ENCODE measurements at regions not wholly inside any gene's neighbourhood (a gene's known extent, or its start where the extent isn't known, plus 50 kb on each side); places are given as distances from the start of the nearest gene placed in this dataset.

GRCh38 chr1:209391792-209392191 is 191.7 kb upstream of the CAMK1G start:
- DNase-seq, result no peak

GRCh38 chr1:209395169-209395568 is 188.3 kb upstream of the CAMK1G start:
- no peak for DNase-seq

- no peak for DNase-seq
These were observed 186.1 kb upstream of the CAMK1G start for GRCh38 chr1:209397371-209397770.

DNA sequence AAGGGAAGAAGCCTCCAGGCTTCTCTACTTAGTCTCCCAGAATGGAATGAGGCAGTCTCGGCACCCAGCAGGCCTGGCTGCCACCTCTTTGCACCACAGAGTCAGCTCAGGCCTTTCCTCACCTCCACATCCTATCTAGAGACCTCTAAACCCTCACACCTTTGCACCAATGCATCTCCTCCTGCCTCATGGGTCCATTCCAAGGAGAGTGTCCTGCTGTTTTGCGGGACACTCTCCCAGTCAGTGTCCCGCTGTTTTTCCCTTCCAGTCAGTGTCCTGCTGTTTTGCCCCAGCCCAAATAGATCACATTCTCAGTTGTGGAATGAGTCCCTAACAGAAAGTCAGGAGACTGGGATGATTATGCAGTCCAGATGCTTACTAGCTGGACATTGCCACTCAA is 185.6 kb upstream of the CAMK1G start:
- DNase-seq, result no peak

DNA sequence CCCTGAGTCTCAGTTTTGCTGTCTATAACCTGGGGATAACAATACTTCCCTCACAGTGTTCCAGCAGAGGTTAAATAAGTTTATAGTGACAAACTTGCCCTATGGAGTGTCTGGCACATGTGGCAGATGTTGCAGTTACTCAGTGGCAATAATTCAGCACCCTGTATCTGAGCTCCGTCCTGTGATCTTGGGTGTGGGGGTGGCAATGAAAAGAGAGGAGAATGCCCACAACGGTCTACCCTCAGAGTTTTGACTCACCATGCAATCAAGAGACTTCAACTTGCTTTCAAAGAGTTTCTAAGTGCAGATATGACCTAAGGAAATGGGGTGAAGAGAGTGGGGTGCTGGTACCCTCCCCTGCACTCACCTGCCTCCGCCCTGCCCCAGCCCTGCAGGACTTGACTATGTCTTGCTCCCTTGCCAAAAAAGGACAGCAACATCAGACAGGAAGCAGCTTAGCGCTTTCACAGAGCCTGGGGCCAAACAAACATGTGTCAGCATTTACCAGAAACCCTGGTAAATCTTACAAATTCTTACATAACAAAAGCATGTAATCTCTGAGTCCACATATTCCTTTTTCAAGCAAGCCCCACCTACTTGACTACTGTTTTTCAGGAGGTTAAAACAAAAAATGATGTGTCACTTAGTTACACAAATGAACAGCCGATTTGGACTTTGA is 185.1 kb upstream of the CAMK1G start:
- DNase-seq, result peak; percentile 51

- no peak for DNase-seq
These were observed 183.7 kb upstream of the CAMK1G start for GRCh38 chr1:209399800-209400199.

DNA sequence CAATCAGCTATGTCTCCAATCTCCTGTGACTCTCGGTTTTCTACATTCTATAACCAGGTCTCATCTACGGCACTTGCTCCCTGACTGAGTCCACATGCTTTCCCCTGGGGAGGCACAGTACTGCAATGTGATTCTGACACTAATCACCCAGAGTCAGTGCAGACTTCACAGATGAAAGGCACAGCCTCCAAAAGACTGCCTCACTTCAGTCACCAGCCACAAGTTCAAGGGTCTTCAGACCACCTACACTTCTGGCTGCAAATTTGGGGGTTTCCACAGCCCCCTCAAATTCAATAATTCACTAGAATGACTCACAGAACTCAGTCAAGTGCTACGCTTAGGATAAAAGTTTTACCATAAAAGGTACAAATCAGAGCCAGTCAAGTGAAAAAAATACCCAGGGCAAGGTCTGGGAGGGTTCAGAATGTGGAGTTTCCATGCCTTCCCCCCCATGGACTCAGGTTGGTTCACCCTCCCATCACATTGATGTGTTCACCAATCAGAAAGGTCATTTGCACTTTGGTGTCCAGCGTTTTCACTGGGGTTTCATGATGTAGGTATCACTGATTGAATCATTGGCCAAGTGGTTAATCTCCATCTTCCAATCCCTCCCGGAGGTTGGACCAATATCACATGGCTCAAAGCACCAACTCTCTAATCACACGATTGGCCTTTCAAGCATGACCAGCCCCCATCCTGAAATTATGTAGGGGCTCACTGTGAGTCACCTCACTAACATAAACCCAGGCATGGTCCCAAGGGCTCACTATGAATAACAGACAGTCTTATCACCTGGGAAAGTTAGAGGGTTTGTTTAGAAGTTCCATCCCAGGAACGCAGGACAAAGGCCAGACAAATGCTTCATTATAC is 182.9 kb upstream of the CAMK1G start:
- no peak for DNase-seq

DNA sequence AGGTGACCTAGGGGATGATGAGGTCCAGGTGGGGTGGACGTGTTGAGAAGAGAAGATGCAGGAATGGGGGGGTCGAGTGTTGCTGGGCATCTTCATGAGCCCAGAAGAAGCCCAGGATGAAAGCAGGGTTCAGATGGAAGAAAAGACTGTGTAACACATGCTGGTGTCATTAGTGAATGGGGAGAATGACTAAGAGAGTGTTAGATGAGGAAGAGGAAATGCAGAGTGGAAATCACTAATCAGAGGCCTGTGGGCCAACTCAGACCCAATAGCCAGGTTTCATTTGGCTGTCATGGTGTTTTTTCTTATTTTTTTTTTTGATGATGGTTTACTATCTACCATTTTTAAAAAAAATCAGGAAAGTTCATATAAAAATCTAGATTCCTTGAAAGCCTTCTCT is 180.8 kb upstream of the CAMK1G start:
- no peak for DNase-seq

- no peak for DNase-seq
These were observed 179.6 kb upstream of the CAMK1G start for GRCh38 chr1:209403921-209404320.

GRCh38 chr1:209404577-209404976 is 178.9 kb upstream of the CAMK1G start:
- DNase-seq, result no peak

GRCh38 chr1:209405183-209405814 is 178.2 kb upstream of the CAMK1G start:
- DNase-seq, result no peak

GRCh38 chr1:209406168-209406567 is 177.3 kb upstream of the CAMK1G start:
- DNase-seq, result no peak

- no peak for DNase-seq
These were observed 176.9 kb upstream of the CAMK1G start for GRCh38 chr1:209406595-209406994.

DNA sequence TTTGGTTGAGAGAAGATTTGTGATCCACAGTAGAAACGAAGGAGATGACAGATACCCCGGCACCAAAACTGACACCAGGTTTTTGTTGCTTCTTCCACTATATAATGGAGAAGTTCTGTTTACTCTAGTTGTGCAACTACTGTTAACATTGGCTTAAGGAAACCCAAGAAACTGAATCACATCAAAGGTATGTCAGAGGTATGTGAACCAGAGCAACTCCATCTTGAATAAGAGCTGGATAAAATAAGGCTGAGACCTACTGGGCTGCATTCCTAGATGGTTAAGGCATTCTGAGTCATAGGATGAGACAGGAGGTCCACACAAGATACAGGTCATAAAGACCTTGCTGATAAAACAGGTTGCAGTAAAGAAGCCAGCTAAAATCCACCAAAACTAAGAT is 173.7 kb upstream of the CAMK1G start:
- DNase-seq, result no peak

DNA sequence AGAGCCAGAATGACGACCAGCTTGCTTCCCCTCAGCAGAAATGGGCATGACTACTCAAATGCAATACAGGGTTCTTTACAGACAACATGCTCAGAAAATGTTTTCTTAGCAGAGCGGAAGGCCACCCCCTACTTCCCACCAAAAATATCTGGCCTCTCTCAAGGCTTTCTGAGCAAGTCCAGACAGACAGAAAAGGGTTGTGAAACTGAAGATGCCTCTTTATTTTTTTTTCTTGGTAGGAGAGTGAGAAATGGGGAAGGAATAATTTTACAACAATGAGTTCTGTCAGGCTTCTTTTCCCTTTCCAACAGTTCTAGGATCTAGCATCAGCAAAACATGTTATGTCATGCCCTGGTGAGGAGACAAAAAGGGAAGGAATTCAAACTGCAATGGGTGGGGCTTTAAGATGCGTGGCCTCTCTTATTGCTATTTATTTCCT is 172.0 kb upstream of the CAMK1G start:
- DNase-seq, result no peak

DNA sequence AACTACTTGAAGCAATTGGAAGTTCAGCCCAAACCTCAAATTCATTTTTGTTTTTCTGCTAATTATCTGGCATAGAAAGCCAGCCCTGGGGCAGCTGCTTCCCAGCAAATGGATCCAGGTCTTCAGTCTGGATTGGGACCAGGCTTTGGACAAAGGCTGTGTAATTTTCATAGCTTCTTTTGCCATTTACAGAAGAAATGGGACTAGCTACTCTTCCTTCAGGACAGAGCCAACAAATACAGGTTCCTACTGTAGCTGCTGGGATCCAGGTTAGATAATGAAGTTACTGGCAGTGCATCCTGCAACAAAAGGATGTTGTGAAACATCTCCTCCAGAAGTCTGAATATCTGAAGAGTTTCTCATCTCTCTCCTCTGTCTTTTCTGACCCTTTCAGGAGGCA is 171.5 kb upstream of the CAMK1G start:
- DNase-seq, result no peak

DNA sequence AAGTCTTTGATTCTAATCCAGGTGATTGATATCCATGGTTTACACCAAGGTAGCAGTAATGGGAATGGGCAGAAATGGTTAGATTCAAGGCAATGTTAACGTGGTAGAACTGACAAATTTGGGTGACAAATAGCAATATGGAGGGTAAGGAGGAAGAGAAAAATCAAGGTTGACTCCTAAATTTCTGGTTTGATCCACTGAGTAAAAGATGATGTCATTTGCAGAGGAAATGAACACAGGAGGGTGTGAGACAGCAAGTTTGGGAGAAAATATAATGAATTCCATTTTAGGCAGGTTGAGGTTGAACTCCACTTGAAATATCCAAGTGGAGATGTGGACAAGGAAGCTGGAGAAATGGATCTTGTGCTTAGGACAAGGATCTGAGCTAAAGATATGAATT is 170.9 kb upstream of the CAMK1G start:
- DNase-seq, result no peak

- DNase-seq, result no peak
These were observed 170.5 kb upstream of the CAMK1G start for GRCh38 chr1:209413062-209413461.

DNA sequence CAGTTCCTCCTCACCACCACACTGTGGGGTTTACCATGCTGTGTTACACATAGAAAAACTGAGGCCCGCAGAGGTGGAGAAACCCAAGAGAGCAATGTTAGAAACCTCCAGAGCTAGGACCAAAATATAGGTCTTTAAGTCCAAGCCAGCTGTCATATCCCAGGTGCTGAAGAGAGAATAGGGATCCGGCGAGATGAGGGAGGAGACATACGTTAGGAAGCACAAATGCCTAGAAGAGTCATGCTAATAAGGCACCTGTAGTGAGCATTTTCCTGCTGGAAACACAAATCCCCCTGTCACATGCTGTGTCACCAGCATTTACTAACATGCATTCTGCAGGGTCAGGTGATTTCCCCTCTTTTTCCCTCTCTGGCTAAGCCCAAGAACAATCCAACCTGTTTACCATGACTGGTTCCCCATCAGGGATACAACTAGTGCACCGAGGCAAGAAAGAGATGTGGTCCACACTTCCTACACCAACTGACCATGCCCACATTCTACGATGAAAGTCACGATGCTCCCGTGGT is 168.6 kb upstream of the CAMK1G start:
- DNase-seq, result no peak

- no peak for DNase-seq
These were observed 167.5 kb upstream of the CAMK1G start for GRCh38 chr1:209416039-209416438.

DNA sequence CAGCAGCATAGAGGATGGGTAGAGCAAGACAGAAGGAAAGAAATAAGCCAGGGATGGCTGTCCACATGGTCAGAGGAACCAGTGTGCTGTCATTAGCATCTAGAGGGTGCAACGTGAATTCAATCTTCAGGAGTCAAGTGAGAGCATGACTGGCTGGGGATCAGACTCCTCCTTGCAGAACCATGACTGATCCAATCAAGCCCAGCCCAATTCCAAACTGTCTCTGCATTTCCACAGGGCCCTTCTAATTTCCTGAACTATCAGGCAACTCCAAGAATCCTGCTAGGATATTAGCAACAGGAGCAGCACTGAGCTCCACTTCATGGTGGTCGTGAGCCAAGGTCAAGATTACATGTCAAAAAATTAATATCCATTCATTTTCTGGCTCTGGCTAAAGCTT is 166.8 kb upstream of the CAMK1G start:
- no peak for DNase-seq

GRCh38 chr1:209417761-209418160 is 165.8 kb upstream of the CAMK1G start:
- DNase-seq, result no peak

GRCh38 chr1:209420276-209420675 is 163.2 kb upstream of the CAMK1G start:
- no peak for DNase-seq

- DNase-seq, result no peak
These were observed 162.3 kb upstream of the CAMK1G start for GRCh38 chr1:209421186-209421585.
